ENCODE measurements at regions not wholly inside any gene's neighbourhood (a gene's known extent, or its start where the extent isn't known, plus 50 kb on each side); places are given as distances from the start of the nearest gene placed in this dataset.
"Not testable (repeated sequence)": the region's sequence is repeated elsewhere in the genome, so short reads cannot be mapped to it uniquely, and the experiment has no call there.

DNA sequence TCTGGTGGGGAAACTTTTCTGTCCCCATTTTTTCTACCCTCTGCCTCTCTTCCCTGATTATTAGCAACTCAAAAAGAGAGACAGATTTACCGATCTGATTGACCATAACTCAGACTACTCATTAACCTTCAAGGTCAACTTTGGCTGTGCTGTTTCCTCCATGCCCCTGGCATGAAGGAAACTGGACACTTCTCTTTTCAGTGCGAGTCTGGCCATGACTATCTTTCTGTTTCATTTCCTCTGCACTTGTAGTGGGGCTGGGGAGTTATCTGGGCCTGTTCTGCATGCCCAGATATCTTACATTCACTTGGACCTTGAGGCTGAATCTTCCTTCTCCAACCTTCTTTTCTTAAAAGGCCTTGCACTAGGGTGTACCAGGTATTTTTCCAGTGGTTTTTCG, 76.9 kb upstream of the SLCO2A1 start:
- DNase-seq = no peak
- intact Hi-C loops (cut with DNase I) = no loop called here

DNA sequence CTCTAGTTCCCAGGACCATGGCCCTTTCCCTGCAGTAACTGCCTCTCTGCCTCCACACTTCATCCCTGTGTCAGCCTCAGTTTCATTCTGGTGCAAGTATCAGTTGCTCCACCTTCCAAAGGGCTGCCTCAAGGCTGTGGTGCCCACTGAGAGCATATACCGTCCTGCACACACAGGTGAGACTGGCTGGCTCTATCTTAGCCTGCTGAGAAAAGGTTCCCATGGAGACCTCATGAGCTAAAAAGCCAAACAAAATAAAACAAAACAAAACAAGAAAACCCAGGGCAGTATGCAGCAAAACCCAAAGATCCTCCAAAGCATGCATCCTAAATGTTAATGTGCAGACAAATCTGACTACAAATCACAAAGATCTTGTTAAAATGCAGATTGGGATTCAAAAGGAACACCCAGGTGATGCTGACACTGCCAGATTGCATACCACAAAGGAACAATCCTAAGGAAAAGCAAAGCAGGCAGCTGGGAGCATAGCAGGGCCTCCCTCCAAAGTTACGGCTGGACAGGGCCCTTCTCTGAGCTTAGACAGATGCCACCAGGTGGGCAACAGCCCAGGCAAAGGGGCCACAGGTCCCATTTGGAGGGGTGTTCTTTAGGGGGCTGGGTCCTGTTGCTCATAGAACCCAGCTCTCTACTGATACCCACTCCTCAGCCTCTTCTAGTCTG, 76.3 kb upstream of the SLCO2A1 start:
- intact Hi-C loops (cut with DNase I) = no loop called here
- DNase-seq = no peak

DNA sequence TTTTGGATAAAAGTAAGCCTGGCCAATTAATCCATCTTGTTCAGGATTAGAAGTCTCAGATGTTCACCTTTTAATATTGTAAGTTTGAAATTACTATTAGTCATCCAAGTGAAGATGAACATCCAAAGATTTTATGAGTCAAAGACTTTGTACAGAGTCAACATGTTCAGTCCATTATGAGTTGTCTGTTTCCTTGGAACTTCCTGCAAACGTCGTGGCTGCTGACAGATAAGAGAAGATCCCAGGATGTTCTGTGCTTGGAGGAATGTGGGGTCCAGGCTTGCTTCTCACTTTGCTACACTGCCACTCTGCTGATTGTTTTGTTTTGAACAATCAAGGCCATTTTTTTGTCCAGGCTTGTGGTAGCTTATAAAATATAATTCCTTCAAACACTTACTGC, 74.3 kb upstream of the SLCO2A1 start:
- no peak for DNase-seq
- intact Hi-C loops (cut with DNase I) = no loop called here

DNA sequence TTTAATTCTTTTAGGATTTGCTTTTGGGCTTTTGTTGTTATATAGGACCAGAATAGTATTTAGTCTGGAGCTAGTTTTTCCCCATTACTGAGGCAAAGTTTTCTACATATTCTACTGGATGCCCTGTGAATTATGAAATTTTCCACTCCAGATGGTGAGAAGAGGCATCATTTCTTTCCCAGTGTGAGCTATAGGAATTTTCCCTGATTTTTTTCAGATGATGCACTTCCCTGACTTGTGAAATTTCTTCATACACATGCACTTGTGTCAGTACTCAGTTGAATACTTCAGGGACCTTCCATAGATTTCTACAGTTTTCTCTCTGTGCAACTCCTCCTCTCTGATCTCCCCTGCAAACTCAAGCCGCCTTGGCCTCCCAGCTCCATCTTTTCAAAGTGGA, 73.7 kb upstream of the SLCO2A1 start:
- intact Hi-C loops (cut with DNase I) = no loop called here
- no peak for DNase-seq

DNA sequence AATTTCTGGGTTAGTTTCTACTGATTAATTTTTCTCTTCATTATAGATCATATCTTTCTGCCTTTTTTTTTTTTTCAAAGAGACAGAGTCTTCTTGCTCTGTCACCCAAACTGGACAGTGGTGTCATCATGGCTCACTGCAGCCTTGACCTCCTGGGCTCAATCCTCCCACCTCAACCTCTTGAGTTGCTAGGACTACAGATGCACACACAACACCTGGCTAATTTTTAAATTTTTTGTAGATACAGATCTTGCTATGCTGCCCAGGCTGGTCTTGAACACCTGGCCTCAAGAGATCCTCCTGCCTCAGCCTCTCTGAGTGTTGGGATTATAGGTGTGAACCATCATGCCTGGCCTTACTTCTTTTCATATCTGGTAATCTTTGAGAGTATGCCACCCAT, 73.3 kb upstream of the SLCO2A1 start:
- intact Hi-C loops (cut with DNase I) = no loop called here
- no peak for DNase-seq

DNA sequence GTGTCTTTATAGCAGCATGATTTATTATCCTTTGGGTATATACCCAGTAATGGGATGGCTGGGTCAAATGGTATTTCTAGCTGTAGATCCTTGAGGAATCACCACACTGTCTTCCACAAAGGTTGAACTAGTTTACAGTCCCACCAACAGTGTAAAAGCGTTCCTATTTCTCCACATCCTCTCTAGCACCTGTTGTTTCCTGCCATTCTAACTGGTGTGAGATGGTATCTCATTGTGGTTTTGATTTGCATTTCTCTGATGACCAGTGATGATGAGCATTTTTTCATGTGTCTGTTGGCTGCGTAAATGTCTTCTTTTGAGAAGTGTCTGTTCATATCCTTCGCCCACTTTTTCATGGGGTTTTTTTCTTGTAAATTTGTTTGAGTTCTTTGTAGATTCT, 66.5 kb upstream of the SLCO2A1 start:
- DNase-seq; intact Hi-C loops (cut with DNase I): not testable (repeated sequence)

DNA sequence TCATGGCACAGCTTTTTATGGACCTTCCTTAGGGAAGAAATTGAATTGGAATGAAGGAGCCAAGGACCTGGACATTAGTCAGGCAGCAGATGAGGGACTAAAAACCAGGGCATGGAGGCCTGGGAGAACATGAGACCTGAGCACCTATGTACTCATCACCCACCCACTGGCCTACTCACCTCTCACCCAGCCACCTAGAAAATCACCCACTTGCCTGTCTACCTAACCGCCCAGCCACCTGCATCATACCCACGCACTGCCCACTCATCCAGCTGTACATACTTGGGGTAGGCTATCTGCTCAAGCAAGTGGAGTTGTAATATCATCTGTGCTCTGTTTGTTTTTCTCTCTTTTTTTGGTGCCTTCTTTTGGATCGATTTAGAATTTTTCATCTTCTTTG, 65.3 kb upstream of the SLCO2A1 start:
- intact Hi-C loops (cut with DNase I) = no loop called here
- DNase-seq = no peak

DNA sequence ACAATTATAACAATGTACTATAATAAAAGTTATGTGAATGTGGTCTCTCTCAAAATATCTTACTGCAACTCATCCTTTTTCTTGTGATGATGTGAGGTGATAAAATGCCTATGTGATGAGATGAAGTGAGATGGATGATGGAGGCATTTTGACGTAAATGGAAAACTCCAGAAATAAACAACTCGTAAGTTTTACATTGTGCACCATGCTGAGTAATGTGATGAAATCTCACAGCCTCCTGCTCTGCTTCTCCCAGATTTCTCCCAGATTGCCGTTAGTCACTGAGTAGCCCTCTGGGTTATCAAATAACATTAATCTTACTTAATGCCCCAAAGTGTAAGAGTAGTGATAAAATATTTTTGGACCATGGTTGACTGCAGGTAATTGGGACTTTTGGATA, 64.8 kb upstream of the SLCO2A1 start:
- intact Hi-C loops (cut with DNase I) = no loop called here
- DNase-seq = no peak

DNA sequence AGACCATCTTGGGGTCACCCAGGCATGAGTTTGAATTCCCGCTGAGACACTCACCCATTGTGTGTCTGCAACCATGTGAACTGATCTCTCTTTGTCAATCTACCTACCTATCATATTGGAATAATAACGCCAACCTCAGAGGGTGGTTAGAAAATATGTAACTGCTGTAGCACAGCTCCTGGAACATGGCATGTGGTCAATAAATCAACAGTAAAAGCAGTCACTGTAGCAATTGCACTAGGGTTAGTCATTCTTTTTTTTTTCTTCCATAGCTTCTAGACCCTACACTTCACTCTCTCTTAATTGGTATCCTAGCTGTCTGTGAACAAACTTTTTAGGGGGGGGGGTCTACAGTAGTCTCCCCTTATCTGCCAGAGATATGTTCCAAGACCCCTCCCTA, 64.2 kb upstream of the SLCO2A1 start:
- DNase-seq = no peak

DNA sequence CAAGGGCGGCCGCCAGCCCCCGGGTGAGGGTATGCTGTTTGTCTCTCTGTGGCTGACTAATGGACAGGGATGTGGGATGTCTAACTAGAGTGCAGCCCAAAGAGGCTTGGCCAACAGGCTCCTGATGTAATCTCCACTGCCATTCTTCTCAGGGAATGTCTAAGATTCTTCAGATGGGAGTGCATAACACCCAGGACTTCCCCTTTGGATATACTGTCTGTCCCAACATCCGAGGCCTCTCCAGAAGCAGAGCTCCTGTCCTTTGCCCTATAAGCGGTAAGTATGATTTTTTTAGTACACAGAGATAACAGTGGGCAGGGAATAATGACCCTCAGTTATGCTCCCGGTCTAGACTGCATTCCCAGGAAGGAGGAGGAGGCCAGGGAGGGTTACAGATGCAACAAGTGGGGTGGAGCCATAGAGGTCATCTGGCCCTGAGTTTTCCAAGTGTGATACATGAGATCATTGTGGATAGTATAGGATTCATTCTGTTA, 62.5 kb upstream of the SLCO2A1 start:
- DNase-seq = no peak
- intact Hi-C loops (cut with DNase I) = no loop called here

More for the DNA sequence above, 64.2 kb upstream of the SLCO2A1 start:
- intact Hi-C loops (cut with DNase I) = no loop called here

DNA sequence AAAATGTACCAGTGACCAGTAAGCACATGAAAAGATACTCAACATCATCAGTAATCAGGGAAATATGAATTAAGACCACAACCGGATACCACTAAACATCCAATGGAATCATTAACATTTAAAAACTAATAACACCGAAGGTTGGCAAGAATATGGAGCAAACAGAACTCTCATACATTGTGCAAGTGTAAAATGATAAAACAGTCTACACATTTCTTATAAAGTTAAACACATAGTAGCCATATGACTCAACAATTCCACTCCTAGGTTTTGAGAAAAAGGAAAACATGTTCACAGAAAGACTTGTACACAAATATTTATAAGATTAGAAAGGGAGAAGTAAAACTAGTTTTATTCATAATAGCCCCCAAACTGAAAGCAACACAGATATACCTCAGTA, 60.3 kb upstream of the SLCO2A1 start:
- intact Hi-C loops (cut with DNase I) = no loop called here
- DNase-seq = no peak

DNA sequence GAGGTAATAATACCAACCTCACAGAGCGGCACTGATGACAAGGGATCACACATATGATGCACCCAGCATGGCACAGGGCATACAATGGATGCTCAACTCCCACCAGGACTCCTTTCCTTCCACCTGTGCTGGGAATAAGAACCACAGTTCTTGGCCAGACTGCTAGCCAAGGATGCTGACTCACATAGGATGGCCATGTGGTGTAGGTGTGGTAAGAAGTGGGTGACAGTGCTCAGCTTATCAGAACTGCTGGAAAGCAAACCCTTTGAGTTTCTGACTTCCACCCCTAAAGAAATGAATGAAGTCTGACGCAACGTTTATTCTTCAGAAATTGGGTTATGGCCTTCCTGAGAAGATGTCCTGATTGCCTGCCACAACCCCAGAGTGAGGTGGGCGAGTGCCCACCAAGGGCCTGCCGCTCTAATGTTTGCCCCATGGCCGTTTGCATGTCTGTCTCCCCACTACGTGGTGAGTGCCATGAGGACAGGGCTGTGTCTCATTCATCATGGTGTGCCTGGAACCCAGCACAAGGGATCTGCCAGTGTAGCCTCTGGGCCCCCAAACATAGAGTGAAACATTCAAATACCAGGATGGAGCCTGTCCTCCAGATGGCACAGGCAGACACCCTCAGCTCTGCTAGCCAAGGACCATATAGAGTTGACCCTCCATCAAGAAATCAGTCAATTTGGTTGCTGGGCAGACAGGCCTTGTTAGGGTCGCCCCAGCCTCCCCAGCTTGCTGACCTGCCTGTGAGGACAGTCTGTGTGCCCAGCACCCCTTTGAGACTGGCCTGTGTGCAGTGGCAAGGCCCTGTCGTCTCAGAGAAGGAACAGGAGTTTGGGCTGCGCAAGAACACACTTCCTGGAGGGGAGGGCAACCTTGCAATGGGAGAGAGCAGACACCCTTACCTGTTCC, 57.6 kb upstream of the SLCO2A1 start:
- intact Hi-C loops (cut with DNase I) = no loop called here
- peak in 1 of 10 donors; percentile 28 for DNase-seq

DNA sequence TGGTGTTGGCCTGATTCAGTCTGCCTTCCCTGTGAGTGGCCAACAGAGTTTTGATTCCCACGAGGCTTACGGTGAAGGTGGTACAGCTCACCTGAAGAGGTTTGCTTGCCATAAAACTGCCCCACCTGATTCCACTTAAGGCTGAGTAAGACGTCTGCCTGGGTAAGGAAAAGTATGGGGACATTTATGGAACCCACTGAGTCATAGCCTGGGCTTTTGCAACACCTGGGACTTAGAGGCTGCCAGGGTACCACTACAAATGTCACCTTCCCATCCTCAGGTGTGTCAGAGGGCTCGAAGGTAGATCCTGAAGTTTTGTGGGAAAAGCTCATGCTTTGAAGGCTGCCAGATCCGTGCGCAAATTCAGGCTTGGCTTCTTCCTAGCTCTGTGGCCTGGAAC, 56.9 kb upstream of the SLCO2A1 start:
- intact Hi-C loops (cut with DNase I) = no loop called here
- no peak for DNase-seq

DNA sequence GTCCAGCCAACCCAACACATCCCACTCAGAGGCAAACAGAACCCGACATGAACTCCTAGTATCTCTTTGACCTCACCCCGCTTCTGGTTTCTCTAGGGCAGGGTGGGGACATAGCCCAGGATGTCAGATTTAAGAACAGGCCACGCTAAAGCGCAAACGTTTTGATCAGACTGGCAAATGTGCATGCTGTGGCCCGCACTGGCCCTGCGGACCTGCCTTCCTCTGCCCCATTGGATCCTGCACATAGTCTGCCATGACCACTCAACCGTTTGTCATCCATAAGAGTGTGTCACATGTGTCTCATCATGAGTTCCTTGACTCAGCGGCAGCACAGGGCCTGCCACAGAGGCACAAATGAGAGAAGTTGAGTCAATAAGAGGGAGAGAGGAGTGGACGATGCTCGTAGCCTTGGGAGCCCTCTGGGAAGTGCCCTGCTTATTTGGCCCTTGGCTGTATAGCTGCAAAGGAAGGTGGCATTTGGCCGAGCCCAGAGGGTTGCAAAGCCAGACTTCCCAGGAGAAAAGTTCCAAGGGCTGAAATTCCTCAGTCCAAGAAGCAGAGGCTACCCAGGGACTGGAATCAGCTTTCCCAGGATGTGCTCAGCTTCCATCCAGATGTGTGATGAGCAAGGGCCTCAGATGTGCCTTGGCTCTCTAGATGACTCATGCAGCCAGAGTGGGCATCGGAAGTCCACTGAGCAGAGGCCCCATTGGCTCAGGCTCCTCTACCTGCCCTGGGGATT, 55.5 kb upstream of the SLCO2A1 start:
- no peak for DNase-seq
- intact Hi-C loops (cut with DNase I) = no loop called here

DNA sequence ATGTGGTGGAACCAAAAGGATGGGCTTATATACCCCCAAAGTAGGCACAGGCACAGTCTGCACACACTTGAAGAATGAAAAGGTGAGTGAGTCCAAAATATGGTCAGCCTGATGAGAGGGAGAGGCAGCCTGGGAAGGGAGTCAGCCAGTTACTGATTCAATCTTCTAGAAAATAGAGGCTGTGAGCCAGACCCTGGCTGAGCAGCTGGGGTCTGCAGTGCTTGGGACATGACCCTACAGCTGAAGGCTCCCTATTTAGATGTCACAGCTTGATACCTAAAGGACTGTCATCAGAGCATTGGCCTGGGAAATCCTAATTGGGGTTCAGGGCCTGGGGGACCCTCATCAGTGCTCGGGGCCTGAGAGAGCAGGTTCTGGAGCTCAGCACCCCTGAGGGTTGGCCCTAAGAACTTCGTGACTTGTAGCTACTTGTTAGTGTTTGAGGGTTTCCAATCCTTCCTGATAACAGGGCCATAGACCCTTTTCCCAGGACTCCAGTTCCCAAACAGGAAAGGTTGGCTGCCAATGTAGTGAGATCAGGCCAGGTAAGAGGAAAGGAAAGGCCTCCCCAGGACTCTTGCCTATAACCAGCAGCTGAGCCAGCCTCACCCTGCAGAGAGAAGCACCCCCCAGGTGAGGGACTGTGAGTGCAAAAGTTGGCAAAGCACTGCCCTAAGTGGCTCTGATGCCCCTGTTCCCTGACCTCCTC, 54.7 kb upstream of the SLCO2A1 start:
- intact Hi-C loops (cut with DNase I) = no loop called here
- DNase-seq = no peak

DNA sequence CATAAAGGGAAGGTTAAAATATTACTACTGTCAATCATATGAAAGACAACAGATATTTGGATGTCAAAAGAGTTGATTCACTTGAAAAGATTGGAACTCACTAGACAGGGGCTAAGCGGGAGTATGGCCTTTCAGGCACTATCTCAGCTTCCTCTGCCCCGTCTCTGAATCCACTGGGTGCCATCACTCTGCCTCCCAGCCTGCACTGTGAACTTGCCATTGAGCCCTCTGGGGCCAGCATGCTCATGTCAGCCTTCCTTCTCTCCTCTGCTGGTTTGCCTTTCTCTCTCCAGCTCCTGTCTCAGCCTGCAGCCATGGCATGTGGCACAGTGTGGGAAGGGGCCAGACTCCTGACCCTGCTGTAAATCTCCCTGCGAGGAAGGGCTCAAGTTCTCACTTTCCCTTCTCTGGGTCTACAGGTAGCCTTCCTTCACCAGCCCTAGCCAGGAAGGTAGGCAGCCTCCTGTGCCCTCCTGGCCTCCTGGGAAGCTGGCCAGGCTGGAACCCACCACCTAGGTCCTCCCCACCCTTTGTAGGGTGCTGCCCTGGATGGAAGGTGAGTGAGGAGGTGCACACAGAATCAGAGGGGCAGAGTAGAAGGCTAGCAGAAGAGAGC, 54.0 kb upstream of the SLCO2A1 start:
- DNase-seq = no peak
- intact Hi-C loops (cut with DNase I) = no loop called here

DNA sequence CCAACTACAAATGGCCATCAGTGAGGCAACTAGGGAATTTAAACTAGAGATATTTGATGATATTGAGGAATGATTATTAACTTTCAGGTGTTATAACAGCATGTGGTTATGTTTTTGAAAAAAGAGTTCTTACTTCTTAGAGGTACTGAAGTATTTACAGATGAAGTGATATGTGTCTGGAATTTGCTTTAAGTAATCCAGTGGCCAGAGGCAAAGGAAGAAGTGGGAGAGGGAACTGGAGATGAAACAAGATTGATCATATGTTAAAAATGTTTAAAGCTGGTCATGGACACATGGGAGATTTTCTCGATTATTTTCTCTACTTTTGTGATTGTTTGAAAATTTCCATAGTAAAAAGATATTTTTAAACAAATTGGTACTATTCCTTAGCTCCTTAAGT, 53.3 kb upstream of the SLCO2A1 start:
- no peak for DNase-seq
- intact Hi-C loops (cut with DNase I) = no loop called here

DNA sequence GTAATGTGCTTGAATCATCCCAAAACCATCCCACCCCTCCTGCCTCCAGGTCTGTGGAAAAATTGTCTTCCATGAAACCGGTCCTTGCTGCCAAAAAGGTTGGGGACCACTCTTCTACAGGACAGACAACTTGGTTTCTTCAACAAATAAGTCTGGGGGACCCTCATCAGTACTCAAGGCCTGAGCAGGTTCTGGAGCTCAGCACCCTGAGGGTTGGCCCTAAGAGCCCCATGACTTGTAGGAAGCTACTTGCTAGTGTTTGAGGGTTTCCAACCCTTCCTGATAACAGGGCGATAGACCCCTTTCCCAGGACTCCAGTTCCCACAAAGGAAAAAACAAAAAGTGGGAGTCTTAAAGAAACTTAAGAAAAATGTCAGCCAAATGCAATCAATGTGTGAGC, 52.9 kb upstream of the SLCO2A1 start:
- intact Hi-C loops (cut with DNase I) = no loop called here
- no peak for DNase-seq

DNA sequence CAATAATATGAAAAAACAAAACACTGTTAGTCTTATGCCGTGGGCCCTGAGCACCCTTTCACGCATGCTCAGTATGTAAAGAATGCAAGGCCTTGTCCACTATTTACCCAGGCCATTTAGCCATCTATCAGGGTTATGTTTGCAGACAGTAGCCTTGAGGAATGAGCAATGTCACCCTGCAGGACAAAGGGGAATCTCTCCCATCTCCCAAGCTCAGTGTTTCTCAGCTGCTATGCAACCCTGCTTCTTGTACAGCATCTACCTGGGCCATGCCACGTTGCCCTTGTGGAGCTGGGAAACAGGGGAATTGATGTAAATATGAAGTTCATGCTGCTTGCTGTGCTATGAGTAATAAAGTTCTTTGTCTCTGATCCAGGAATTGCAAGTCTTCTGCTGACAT, 51.5 kb upstream of the SLCO2A1 start:
- no peak for DNase-seq
- intact Hi-C loops (cut with DNase I) = no loop called here

DNA sequence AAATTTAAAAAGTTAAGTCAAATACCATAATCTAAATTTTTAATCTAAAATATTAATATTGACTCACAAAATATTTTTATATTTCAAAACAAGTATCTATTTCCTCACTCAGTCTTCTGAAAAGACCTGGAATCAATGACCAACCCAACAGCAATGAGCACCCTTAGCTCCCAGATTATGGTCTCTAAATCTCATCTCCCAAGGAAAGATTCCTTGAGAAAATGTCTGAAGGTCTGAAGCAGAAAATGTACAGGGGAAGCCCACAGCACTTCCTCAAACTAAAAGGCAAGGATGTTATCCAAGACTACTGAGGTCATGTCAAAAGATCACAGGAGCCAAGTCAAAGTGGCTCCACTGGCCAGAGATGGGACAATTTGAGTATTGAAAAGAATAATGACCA, 51.0 kb upstream of the SLCO2A1 start:
- DNase-seq = no peak

More for the DNA sequence above, 51.0 kb upstream of the SLCO2A1 start:
- intact Hi-C loops (cut with DNase I) = no loop called here
